ENCODE measurements at regions not wholly inside any gene's neighbourhood (a gene's known extent, or its start where the extent isn't known, plus 50 kb on each side); places are given as distances from the start of the nearest gene placed in this dataset.

DNA sequence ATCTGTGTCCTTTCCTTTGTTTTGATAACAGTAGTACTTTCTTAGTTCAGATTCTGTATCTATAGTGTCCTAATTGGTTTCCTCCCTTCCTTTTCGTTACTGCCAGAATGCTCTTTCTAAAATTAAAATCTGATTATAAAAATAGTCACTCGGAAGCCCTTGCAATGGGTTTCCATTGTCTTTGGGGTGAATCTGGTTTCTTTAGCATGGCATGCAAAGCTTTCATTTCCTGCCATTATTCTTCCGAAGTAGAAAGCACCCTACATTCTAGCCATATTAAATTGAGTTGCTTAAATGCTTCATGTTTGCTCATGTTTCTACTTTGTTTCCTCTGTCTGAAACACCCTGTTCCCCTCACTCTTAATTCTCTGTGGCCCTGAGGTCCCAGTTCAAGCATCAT lies 53.2 kb upstream of the MACF1 start:
- in situ Hi-C loops (cut with HindIII; ENCODE audit: low pct_unique_long_range_greater_than_20kb, low sequenced_read_pairs), result no loop called here
- DNase-seq (ENCODE audit: low read depth, low spot score), result no peak

GRCh38 chr1:39152923-39153322 lies 51.6 kb upstream of the MACF1 start:
- DNase-seq (ENCODE audit: low read depth, low spot score), result no peak
- in situ Hi-C loops (cut with HindIII; ENCODE audit: low pct_unique_long_range_greater_than_20kb, low sequenced_read_pairs), result no loop called here

DNA sequence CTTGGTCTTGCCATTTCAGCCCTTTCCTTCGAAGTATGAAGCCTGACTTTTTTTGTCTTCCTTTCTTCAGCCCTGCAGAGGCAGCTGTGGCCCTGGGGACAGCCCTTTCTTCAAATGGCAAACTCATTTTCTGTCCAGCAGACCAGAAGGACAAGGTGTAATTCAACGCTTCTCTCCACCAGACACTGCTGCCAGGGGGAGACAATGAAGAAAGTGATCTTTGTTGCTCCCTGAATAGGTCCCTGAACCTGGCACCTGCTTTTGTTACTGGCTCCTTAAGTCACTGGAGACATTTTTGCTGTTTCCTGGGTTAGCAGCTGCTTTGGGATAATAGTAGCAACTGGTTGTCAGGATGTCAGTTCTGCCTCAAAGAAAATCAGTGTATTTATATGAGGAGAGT lies 50.8 kb upstream of the MACF1 start:
- DNase-seq (ENCODE audit: low read depth, low spot score), result no peak
- in situ Hi-C loops (cut with HindIII; ENCODE audit: low pct_unique_long_range_greater_than_20kb, low sequenced_read_pairs), result no loop called here

DNA sequence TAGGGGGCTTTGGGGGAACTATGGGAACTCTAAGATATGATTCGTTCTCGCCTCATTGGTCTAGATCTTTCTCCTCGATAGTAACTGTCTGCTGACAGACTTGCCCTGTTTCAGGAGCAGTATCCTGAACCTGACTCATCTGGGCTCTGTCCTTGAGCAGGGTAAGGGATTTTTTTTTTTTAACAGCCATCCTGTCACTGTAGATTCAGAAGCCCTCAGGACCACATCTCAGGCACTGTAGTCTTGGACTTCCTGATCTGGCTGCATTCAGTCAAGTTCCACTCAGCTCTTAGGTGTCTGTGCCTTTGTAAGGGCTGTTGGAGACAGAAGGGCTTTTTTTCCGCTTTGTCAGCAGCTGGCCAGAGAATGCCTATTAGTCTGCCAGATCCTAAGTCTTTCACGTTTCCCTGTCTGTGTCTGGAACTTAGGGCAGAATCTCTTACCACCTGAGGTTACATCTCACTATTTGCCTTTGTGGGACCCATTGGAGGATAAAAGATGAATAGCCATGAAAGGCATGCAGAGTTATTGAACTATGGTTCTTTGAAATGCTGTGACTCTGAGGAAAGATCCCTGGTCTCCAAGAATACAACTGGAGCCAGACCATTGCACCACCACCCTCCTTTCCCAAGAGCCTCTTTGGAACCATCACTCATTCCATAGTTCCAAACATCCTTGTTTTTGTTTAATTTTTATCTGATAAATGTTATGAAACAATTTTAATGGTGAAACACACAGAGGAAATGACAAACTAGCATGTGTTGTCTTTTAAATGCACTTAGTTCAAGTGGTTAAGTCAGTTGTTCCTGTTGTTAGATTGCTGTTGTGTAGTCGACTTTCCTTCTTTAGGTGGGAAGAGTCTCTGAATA lies 49.7 kb upstream of the MACF1 start:
- in situ Hi-C loops (cut with HindIII; ENCODE audit: low pct_unique_long_range_greater_than_20kb, low sequenced_read_pairs), result no loop called here
- no peak for DNase-seq (ENCODE audit: low read depth, low spot score)

Small RNAs in the stretch of these regions (small RNA-seq; reads per million reads assigned to genes)
- gene RNA5SP44 (0 to 0.29 reads per million in 2 experiments), gene RNU6-608P (0 reads per million in 2 experiments)

Data from SK-MEL-5 (cell line).